ENCODE measurements at regions not wholly inside any gene's neighbourhood (a gene's known extent, or its start where the extent isn't known, plus 50 kb on each side); places are given as distances from the start of the nearest gene placed in this dataset.

DNA sequence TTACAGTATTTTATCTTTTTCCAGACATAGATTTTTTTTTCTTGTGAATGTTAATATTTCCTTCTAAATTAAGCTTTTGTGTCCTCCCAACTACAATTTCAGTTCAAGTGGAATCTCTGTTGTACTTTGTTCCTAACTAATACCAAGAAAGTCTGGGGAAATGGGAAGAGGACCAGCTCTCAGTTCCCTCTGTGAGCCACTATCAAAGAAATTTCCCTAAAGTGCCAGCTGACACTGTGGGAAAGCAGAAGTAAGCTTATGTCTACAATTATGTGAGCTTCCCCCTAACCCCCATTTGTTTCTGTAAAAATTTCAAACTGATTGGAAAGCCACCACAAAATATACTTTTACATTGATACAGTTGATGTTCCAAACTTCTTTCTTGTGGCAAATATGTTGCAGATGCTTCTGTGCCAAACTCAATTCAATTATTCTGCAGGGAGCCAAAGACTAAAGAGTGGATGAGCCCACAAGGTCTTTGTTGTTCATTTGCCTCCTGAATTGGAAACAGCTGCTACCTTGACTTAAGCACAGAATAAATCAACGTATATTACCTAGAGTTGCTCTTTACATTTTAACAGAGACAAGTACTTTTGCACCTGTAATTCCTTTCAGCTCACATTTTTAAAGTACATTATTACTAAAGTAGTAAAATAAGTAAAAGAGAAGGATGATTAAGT, 306.6 kb downstream of the PTH2R start:
- H3K27me3 ChIP-seq (replicated peaks in 1 of 4; ENCODE audit: control insufficient read depth in 3 of 4, extremely low read depth in 1 of 4, insufficient read depth in 3 of 4, low read length in 3 of 4) = peaks cover 0 to 2% (median 0%) of the 10 kb centered on the region in 4 experiments; a peak in 1 of 7 replicates
- no peak overlapping the region for H3K23ac ChIP-seq (ENCODE audit: insufficient read length)
- H3K18ac ChIP-seq (ENCODE audit: extremely low read depth, low read length) = no peak overlapping the region
- no peak overlapping the region for H2BK120ac ChIP-seq (replicated peaks; ENCODE audit: low read depth, low read length)
- ChIA-PET POLR2A (ENCODE audit: partially characterized antibody) (no interaction called here), CTCF (ENCODE audit: partially characterized antibody) (no interaction called here)
- no peak overlapping the region for H3K4ac ChIP-seq (replicated peaks; ENCODE audit: insufficient read length, low read depth, low read length)
- no peak overlapping the region for H3K56ac ChIP-seq (replicated peaks; ENCODE audit: insufficient read length, low read depth, low read length)
- no peak overlapping the region for H4K5ac ChIP-seq (ENCODE audit: insufficient read length, low read depth, low read length)
- H2BK20ac ChIP-seq (ENCODE audit: low read length) = no peak overlapping the region
- H2AFZ ChIP-seq (ENCODE audit: low read length) = peak overlapping the region; percentile 64; the same call in 1 of the 2 replicates
- no peaks in the 10 kb centered on the region for H3K36me3 ChIP-seq (ENCODE audit: control insufficient read depth in 2 of 4, insufficient read depth in 4 of 4, low read length in 3 of 4)
- no peaks in the 10 kb centered on the region for H4K20me1 ChIP-seq (replicated peaks in 1 of 2; ENCODE audit: control insufficient read depth in 1 of 2, insufficient read depth in 2 of 2, low read length in 2 of 2)
- H2BK15ac ChIP-seq (ENCODE audit: low read length) = no peak overlapping the region
- no peak overlapping the region for H4K8ac ChIP-seq (ENCODE audit: extremely low read depth, insufficient read depth, low read length)
- DNase-seq (ENCODE audit: low read depth in 1 of 2, low spot score in 2 of 2) (no peak), FAIRE-seq (no peak)
- H3K9ac ChIP-seq (replicated peaks in 1 of 4; ENCODE audit: extremely low read depth in 1 of 4, low read depth in 3 of 4, low read length in 3 of 4) = no peak overlapping the region
- no peak overlapping the region for H3K14ac ChIP-seq (ENCODE audit: insufficient read length)
- no peaks in the 10 kb centered on the region for H3K9me3 ChIP-seq (ENCODE audit: insufficient read depth in 2 of 2, low read depth in 1 of 2, low read length in 1 of 2)
- no peak overlapping the region for H2AK5ac ChIP-seq (ENCODE audit: low read depth, low read length)
- 69% methylated on average over 1 of the region's 1 CpG; no CpG with 5 or more reads in 1 of the 2 experiments for WGBS, 2 experiments (ENCODE audit: extremely low coverage in 1 of 2, insufficient coverage in 1 of 2, insufficient read length in 1 of 2, insufficient replicate concordance in 2 of 2, low coverage in 1 of 2, low lambda C conversion rate in 2 of 2, missing lambda C conversion rate in 1 of 2)
- no peak overlapping the region for H3K4me3 ChIP-seq (ENCODE audit: extremely low read depth in 1 of 4, insufficient read depth in 2 of 4, low read depth in 3 of 4, low read length in 4 of 4)
- no peak overlapping the region for H2BK5ac ChIP-seq (ENCODE audit: low read depth, low read length)
- no peaks in the 10 kb centered on the region for H3K4me1 ChIP-seq (replicated peaks in 1 of 4; ENCODE audit: control insufficient read depth in 3 of 4, insufficient read depth in 4 of 4, low read length in 3 of 4)
- no peak overlapping the region for H2BK12ac ChIP-seq (ENCODE audit: low read depth, low read length)
- H3K79me1 ChIP-seq (ENCODE audit: low read depth, low read length) = no peaks in the 10 kb centered on the region
- no peak overlapping the region for H3K4me2 ChIP-seq (ENCODE audit: insufficient read depth in 1 of 2, low read depth in 2 of 2, low read length in 2 of 2)
- no peak overlapping the region for H4K91ac ChIP-seq (replicated peaks; ENCODE audit: insufficient read length, low read length)
- no peak overlapping the region for H3K27ac ChIP-seq (ENCODE audit: low read depth, low read length)
- H3K23me2 ChIP-seq (ENCODE audit: low read depth, low read length) = no peaks in the 10 kb centered on the region
- H3K79me2 ChIP-seq (ENCODE audit: control insufficient read depth in 1 of 2, insufficient read depth in 2 of 2, low read length in 2 of 2) = no peaks in the 10 kb centered on the region
- TF ChIP-seq PHF8 (conservative IDR thresholded peaks at IDR 0.05; ENCODE audit: low read depth, low read length) (no peak), NRF1 (IDR thresholded peaks at IDR 0.05; ENCODE audit: low read depth, low read length) (no peak), ZNF274 (IDR thresholded peaks at IDR 0.05; ENCODE audit: borderline replicate concordance, extremely low read depth, low read length) (no peak)
- TF ChIP-seq, protein P1, sequence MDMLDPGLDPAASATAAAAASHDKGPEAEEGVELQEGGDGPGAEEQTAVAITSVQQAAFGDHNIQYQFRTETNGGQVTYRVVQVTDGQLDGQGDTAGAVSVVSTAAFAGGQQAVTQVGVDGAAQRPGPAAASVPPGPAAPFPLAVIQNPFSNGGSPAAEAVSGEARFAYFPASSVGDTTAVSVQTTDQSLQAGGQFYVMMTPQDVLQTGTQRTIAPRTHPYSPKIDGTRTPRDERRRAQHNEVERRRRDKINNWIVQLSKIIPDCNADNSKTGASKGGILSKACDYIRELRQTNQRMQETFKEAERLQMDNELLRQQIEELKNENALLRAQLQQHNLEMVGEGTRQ (IDR thresholded peaks at IDR 0.05; ENCODE audit: low read length) = no peak
